ENCODE measurements at regions not wholly inside any gene's neighbourhood (a gene's known extent, or its start where the extent isn't known, plus 50 kb on each side); places are given as distances from the start of the nearest gene placed in this dataset.

DNA sequence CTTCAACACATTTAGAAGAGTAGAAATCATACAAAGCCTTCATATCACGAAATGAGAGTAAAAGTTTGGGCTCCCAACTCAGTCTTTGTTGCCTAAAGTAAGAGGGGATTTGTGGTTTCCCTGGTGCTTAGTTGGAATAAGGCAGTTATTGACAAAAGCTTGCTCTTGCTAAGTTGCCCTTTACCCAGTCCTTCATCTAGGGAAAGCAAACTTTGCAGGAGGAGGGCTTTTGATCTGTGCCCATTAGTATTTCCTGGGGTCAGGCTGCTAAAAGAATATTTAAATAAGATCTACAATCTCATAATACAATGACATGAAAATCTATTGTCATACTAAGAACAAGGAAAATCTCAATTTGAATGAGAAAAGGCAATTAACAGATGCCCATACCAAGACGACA lies 84.1 kb upstream of the ACO1 start:
- ChIA-PET POLR2A (no interaction called here), CTCF (no interaction called here)
- no peaks in the 10 kb centered on the region for H3K9me3 ChIP-seq (ENCODE audit: control insufficient read depth, insufficient read depth, low read depth, low read length)
- H3K27ac ChIP-seq (ENCODE audit: extremely low read depth, low read depth, low read length): no peak overlapping the region
- H3K4me3 ChIP-seq (ENCODE audit: low read depth, low read length): no peak overlapping the region
- no peaks in the 10 kb centered on the region for H3K4me1 ChIP-seq (ENCODE audit: control insufficient read depth, insufficient read depth, low read length)
- TF ChIP-seq ZNF558 (tag by site-specific recombination; IDR thresholded peaks at IDR 0.05) (no peak), BCL11A (tag by site-specific recombination; IDR thresholded peaks at IDR 0.05; ENCODE audit: low read depth) (no peak), TCF7L2 (IDR thresholded peaks at IDR 0.05; ENCODE audit: borderline replicate concordance, low read depth, low read length) (no peak), ZNF433 (tag by site-specific recombination; IDR thresholded peaks at IDR 0.05; ENCODE audit: low read depth) (no peak), ZNF610 (tag by site-specific recombination; IDR thresholded peaks at IDR 0.05; ENCODE audit: borderline replicate concordance) (no peak), ZNF2 (tag by site-specific recombination; IDR thresholded peaks at IDR 0.05) (no peak), ZBTB48 (tag by site-specific recombination; IDR thresholded peaks at IDR 0.05) (no peak), IKZF3 (tag by site-specific recombination; IDR thresholded peaks at IDR 0.05) (no peak), ZNF544 (tag by site-specific recombination; IDR thresholded peaks at IDR 0.05) (no peak), ZNF792 (tag by site-specific recombination; IDR thresholded peaks at IDR 0.05) (no peak), ZNF121 (tag by site-specific recombination; IDR thresholded peaks at IDR 0.05) (no peak), ZNF266 (tag by site-specific recombination; IDR thresholded peaks at IDR 0.05; ENCODE audit: low read depth) (no peak), ZNF132 (tag by site-specific recombination; IDR thresholded peaks at IDR 0.05; ENCODE audit: borderline replicate concordance) (no peak)
- TF ChIP-seq, protein P1, sequence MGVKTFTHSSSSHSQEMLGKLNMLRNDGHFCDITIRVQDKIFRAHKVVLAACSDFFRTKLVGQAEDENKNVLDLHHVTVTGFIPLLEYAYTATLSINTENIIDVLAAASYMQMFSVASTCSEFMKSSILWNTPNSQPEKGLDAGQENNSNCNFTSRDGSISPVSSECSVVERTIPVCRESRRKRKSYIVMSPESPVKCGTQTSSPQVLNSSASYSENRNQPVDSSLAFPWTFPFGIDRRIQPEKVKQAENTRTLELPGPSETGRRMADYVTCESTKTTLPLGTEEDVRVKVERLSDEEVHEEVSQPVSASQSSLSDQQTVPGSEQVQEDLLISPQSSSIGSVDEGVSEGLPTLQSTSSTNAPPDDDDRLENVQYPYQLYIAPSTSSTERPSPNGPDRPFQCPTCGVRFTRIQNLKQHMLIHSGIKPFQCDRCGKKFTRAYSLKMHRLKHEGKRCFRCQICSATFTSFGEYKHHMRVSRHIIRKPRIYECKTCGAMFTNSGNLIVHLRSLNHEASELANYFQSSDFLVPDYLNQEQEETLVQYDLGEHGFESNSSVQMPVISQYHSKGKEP (tag by site-specific recombination; IDR thresholded peaks at IDR 0.05): no peak
- TF ChIP-seq, protein P2, sequence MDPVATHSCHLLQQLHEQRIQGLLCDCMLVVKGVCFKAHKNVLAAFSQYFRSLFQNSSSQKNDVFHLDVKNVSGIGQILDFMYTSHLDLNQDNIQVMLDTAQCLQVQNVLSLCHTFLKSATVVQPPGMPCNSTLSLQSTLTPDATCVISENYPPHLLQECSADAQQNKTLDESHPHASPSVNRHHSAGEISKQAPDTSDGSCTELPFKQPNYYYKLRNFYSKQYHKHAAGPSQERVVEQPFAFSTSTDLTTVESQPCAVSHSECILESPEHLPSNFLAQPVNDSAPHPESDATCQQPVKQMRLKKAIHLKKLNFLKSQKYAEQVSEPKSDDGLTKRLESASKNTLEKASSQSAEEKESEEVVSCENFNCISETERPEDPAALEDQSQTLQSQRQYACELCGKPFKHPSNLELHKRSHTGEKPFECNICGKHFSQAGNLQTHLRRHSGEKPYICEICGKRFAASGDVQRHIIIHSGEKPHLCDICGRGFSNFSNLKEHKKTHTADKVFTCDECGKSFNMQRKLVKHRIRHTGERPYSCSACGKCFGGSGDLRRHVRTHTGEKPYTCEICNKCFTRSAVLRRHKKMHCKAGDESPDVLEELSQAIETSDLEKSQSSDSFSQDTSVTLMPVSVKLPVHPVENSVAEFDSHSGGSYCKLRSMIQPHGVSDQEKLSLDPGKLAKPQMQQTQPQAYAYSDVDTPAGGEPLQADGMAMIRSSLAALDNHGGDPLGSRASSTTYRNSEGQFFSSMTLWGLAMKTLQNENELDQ (tag by site-specific recombination; IDR thresholded peaks at IDR 0.05; ENCODE audit: low read depth): no peak
- TF ChIP-seq, protein P3, sequence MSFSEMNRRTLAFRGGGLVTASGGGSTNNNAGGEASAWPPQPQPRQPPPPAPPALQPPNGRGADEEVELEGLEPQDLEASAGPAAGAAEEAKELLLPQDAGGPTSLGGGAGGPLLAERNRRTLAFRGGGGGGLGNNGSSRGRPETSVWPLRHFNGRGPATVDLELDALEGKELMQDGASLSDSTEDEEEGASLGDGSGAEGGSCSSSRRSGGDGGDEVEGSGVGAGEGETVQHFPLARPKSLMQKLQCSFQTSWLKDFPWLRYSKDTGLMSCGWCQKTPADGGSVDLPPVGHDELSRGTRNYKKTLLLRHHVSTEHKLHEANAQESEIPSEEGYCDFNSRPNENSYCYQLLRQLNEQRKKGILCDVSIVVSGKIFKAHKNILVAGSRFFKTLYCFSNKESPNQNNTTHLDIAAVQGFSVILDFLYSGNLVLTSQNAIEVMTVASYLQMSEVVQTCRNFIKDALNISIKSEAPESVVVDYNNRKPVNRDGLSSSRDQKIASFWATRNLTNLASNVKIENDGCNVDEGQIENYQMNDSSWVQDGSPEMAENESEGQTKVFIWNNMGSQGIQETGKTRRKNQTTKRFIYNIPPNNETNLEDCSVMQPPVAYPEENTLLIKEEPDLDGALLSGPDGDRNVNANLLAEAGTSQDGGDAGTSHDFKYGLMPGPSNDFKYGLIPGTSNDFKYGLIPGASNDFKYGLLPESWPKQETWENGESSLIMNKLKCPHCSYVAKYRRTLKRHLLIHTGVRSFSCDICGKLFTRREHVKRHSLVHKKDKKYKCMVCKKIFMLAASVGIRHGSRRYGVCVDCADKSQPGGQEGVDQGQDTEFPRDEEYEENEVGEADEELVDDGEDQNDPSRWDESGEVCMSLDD (tag by site-specific recombination; IDR thresholded peaks at IDR 0.05): no peak
- H3K36me3 ChIP-seq (ENCODE audit: control insufficient read depth in 2 of 2, insufficient read depth in 1 of 2, low read length in 2 of 2): no peaks in the 10 kb centered on the region

DNA sequence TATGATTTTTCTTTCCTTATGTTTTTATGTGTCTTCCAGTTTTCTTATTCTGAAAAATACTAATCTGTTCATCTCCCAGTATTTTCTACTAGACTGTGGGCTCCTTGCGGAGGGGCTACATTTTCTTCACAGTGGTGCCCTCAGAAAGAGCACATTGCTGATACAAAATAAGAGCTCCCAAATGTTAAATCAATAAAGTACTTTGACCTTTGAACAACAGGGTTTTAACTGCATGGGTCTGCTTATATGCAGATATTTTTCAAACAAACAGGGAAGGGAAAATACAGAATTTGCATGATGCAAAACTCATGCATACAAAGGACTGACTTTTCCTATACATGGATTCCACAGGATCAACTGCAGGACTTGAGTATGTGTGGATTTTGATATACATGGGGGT lies 79.9 kb upstream of the ACO1 start:
- POLR2A ChIA-PET: no interaction called here
- TF ChIP-seq ZBTB48 (tag by site-specific recombination; IDR thresholded peaks at IDR 0.05) (no peak), MEIS1 (CRISPR knock-in tag; IDR thresholded peaks at IDR 0.05; ENCODE audit: borderline replicate concordance) (no peak), ZNF785 (tag by site-specific recombination; IDR thresholded peaks at IDR 0.05) (no peak), ZNF23 (tag by site-specific recombination; IDR thresholded peaks at IDR 0.05; ENCODE audit: borderline replicate concordance) (no peak), ZNF133 (tag by site-specific recombination; IDR thresholded peaks at IDR 0.05) (no peak)
- TF ChIP-seq, protein P4, sequence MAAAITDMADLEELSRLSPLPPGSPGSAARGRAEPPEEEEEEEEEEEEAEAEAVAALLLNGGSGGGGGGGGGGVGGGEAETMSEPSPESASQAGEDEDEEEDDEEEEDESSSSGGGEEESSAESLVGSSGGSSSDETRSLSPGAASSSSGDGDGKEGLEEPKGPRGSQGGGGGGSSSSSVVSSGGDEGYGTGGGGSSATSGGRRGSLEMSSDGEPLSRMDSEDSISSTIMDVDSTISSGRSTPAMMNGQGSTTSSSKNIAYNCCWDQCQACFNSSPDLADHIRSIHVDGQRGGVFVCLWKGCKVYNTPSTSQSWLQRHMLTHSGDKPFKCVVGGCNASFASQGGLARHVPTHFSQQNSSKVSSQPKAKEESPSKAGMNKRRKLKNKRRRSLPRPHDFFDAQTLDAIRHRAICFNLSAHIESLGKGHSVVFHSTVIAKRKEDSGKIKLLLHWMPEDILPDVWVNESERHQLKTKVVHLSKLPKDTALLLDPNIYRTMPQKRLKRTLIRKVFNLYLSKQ (tag by site-specific recombination; IDR thresholded peaks at IDR 0.05; ENCODE audit: borderline replicate concordance): no peak
- TF ChIP-seq, protein P5, sequence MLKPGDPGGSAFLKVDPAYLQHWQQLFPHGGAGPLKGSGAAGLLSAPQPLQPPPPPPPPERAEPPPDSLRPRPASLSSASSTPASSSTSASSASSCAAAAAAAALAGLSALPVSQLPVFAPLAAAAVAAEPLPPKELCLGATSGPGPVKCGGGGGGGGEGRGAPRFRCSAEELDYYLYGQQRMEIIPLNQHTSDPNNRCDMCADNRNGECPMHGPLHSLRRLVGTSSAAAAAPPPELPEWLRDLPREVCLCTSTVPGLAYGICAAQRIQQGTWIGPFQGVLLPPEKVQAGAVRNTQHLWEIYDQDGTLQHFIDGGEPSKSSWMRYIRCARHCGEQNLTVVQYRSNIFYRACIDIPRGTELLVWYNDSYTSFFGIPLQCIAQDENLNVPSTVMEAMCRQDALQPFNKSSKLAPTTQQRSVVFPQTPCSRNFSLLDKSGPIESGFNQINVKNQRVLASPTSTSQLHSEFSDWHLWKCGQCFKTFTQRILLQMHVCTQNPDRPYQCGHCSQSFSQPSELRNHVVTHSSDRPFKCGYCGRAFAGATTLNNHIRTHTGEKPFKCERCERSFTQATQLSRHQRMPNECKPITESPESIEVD (tag by site-specific recombination; IDR thresholded peaks at IDR 0.05): no peak
- no peaks in the 10 kb centered on the region for H3K36me3 ChIP-seq (ENCODE audit: control insufficient read depth in 2 of 2, insufficient read depth in 1 of 2, low read length in 2 of 2)
- CTCF ChIA-PET: no interaction called here
- H3K4me3 ChIP-seq (ENCODE audit: low read depth, low read length): no peak overlapping the region
- no peaks in the 10 kb centered on the region for H3K9me3 ChIP-seq (ENCODE audit: control insufficient read depth, insufficient read depth, low read depth, low read length)
- H3K27ac ChIP-seq (ENCODE audit: extremely low read depth, low read depth, low read length): no peak overlapping the region
- no peaks in the 10 kb centered on the region for H3K4me1 ChIP-seq (ENCODE audit: control insufficient read depth, insufficient read depth, low read length)

All from HEK293 (cell line).